ENCODE measurements at regions not wholly inside any gene's neighbourhood (a gene's known extent, or its start where the extent isn't known, plus 50 kb on each side); places are given as distances from the start of the nearest gene placed in this dataset.

- Histone ChIP-seq H3K4me3 (ENCODE audit: low read depth in 1 of 2, low read length in 2 of 2) (no peak overlapping the region), H3K36me3 (ENCODE audit: control insufficient read depth in 1 of 2, insufficient read depth in 2 of 2, low read length in 2 of 2) (no peaks in the 10 kb centered on the region), H3K4me1 (ENCODE audit: control insufficient read depth in 1 of 2, insufficient read depth in 2 of 2, low read length in 2 of 2) (no peaks in the 10 kb centered on the region), H3K27me3 (ENCODE audit: control insufficient read depth in 1 of 2, insufficient read depth in 2 of 2, low read length in 2 of 2) (no peaks in the 10 kb centered on the region), H3K9me3 (ENCODE audit: control insufficient read depth in 1 of 2, low read length in 2 of 2) (no peaks in the 10 kb centered on the region), H3K9ac (ENCODE audit: low read depth in 1 of 2, low read length in 2 of 2) (no peak overlapping the region), H3K27ac (ENCODE audit: low read depth, low read length) (no peak overlapping the region)
Measured at GRCh38 chr12:5251786-5252185, 180.1 kb upstream of the NTF3 start.

GRCh38 chr12:5254703-5255102, 177.2 kb upstream of the NTF3 start:
- no peaks in the 10 kb centered on the region for H3K9me3 ChIP-seq (ENCODE audit: control insufficient read depth in 1 of 2, low read length in 2 of 2)
- no peaks in the 10 kb centered on the region for H3K27me3 ChIP-seq (ENCODE audit: control insufficient read depth in 1 of 2, insufficient read depth in 2 of 2, low read length in 2 of 2)
- no peak overlapping the region for H3K9ac ChIP-seq (ENCODE audit: low read depth in 1 of 2, low read length in 2 of 2)
- no peaks in the 10 kb centered on the region for H3K36me3 ChIP-seq (ENCODE audit: control insufficient read depth in 1 of 2, insufficient read depth in 2 of 2, low read length in 2 of 2)
- H3K27ac ChIP-seq (ENCODE audit: low read depth, low read length): no peak overlapping the region
- H3K4me3 ChIP-seq (ENCODE audit: low read depth in 1 of 2, low read length in 2 of 2): no peak overlapping the region
- H3K4me1 ChIP-seq (ENCODE audit: control insufficient read depth in 1 of 2, insufficient read depth in 2 of 2, low read length in 2 of 2): no peaks in the 10 kb centered on the region

GRCh38 chr12:5257763-5258495, 174.0 kb upstream of the NTF3 start:
- Histone ChIP-seq H3K4me3 (ENCODE audit: low read depth in 1 of 2, low read length in 2 of 2) (no peak overlapping the region), H3K9me3 (ENCODE audit: control insufficient read depth in 1 of 2, low read length in 2 of 2) (no peaks in the 10 kb centered on the region), H3K9ac (ENCODE audit: low read depth in 1 of 2, low read length in 2 of 2) (no peak overlapping the region), H3K36me3 (ENCODE audit: control insufficient read depth in 1 of 2, insufficient read depth in 2 of 2, low read length in 2 of 2) (no peaks in the 10 kb centered on the region), H3K27me3 (ENCODE audit: control insufficient read depth in 1 of 2, insufficient read depth in 2 of 2, low read length in 2 of 2) (no peaks in the 10 kb centered on the region), H3K4me1 (ENCODE audit: control insufficient read depth in 1 of 2, insufficient read depth in 2 of 2, low read length in 2 of 2) (peaks cover 0 to 13% of the 10 kb centered on the region in 2 donors), H3K27ac (ENCODE audit: low read depth, low read length) (no peak overlapping the region)

- Histone ChIP-seq H3K4me1 (ENCODE audit: control insufficient read depth in 1 of 2, insufficient read depth in 2 of 2, low read length in 2 of 2) (peaks cover 0 to 13% of the 10 kb centered on the region in 2 donors), H3K4me3 (ENCODE audit: low read depth in 1 of 2, low read length in 2 of 2) (no peak overlapping the region), H3K36me3 (ENCODE audit: control insufficient read depth in 1 of 2, insufficient read depth in 2 of 2, low read length in 2 of 2) (no peaks in the 10 kb centered on the region), H3K27me3 (ENCODE audit: control insufficient read depth in 1 of 2, insufficient read depth in 2 of 2, low read length in 2 of 2) (no peaks in the 10 kb centered on the region), H3K27ac (ENCODE audit: low read depth, low read length) (no peak overlapping the region), H3K9ac (ENCODE audit: low read depth in 1 of 2, low read length in 2 of 2) (no peak overlapping the region), H3K9me3 (ENCODE audit: control insufficient read depth in 1 of 2, low read length in 2 of 2) (no peaks in the 10 kb centered on the region)
Measured at GRCh38 chr12:5258498-5258897, 173.4 kb upstream of the NTF3 start.

- Histone ChIP-seq H3K9ac (ENCODE audit: low read depth in 1 of 2, low read length in 2 of 2) (no peak overlapping the region), H3K27me3 (ENCODE audit: control insufficient read depth in 1 of 2, insufficient read depth in 2 of 2, low read length in 2 of 2) (no peaks in the 10 kb centered on the region), H3K4me1 (ENCODE audit: control insufficient read depth in 1 of 2, insufficient read depth in 2 of 2, low read length in 2 of 2) (peaks cover 0 to 13% of the 10 kb centered on the region in 2 donors), H3K9me3 (ENCODE audit: control insufficient read depth in 1 of 2, low read length in 2 of 2) (no peaks in the 10 kb centered on the region), H3K4me3 (ENCODE audit: low read depth in 1 of 2, low read length in 2 of 2) (no peak overlapping the region), H3K27ac (ENCODE audit: low read depth, low read length) (no peak overlapping the region), H3K36me3 (ENCODE audit: control insufficient read depth in 1 of 2, insufficient read depth in 2 of 2, low read length in 2 of 2) (no peaks in the 10 kb centered on the region)
Measured at GRCh38 chr12:5258926-5259325, 173.0 kb upstream of the NTF3 start.

- H3K4me3 ChIP-seq (ENCODE audit: low read depth in 1 of 2, low read length in 2 of 2): no peak overlapping the region
- H3K27ac ChIP-seq (ENCODE audit: low read depth, low read length): no peak overlapping the region
- no peaks in the 10 kb centered on the region for H3K9me3 ChIP-seq (ENCODE audit: control insufficient read depth in 1 of 2, low read length in 2 of 2)
- no peaks in the 10 kb centered on the region for H3K27me3 ChIP-seq (ENCODE audit: control insufficient read depth in 1 of 2, insufficient read depth in 2 of 2, low read length in 2 of 2)
- no peak overlapping the region for H3K9ac ChIP-seq (ENCODE audit: low read depth in 1 of 2, low read length in 2 of 2)
- peaks cover 0 to 13% of the 10 kb centered on the region in 2 donors for H3K4me1 ChIP-seq (ENCODE audit: control insufficient read depth in 1 of 2, insufficient read depth in 2 of 2, low read length in 2 of 2)
- H3K36me3 ChIP-seq (ENCODE audit: control insufficient read depth in 1 of 2, insufficient read depth in 2 of 2, low read length in 2 of 2): no peaks in the 10 kb centered on the region
Measured at GRCh38 chr12:5259523-5259922, 172.4 kb upstream of the NTF3 start.

GRCh38 chr12:5260086-5260485, 171.8 kb upstream of the NTF3 start:
- Histone ChIP-seq H3K4me3 (ENCODE audit: low read depth in 1 of 2, low read length in 2 of 2) (no peak overlapping the region), H3K9ac (ENCODE audit: low read depth in 1 of 2, low read length in 2 of 2) (no peak overlapping the region), H3K9me3 (ENCODE audit: control insufficient read depth in 1 of 2, low read length in 2 of 2) (no peaks in the 10 kb centered on the region), H3K36me3 (ENCODE audit: control insufficient read depth in 1 of 2, insufficient read depth in 2 of 2, low read length in 2 of 2) (no peaks in the 10 kb centered on the region), H3K4me1 (ENCODE audit: control insufficient read depth in 1 of 2, insufficient read depth in 2 of 2, low read length in 2 of 2) (peaks cover 0 to 13% of the 10 kb centered on the region in 2 donors), H3K27ac (ENCODE audit: low read depth, low read length) (no peak overlapping the region), H3K27me3 (ENCODE audit: control insufficient read depth in 1 of 2, insufficient read depth in 2 of 2, low read length in 2 of 2) (no peaks in the 10 kb centered on the region)

GRCh38 chr12:5260591-5261086, 171.3 kb upstream of the NTF3 start:
- Histone ChIP-seq H3K27me3 (ENCODE audit: control insufficient read depth in 1 of 2, insufficient read depth in 2 of 2, low read length in 2 of 2) (no peaks in the 10 kb centered on the region), H3K4me1 (ENCODE audit: control insufficient read depth in 1 of 2, insufficient read depth in 2 of 2, low read length in 2 of 2) (peaks cover 0 to 13% of the 10 kb centered on the region in 2 donors), H3K36me3 (ENCODE audit: control insufficient read depth in 1 of 2, insufficient read depth in 2 of 2, low read length in 2 of 2) (no peaks in the 10 kb centered on the region), H3K9me3 (ENCODE audit: control insufficient read depth in 1 of 2, low read length in 2 of 2) (no peaks in the 10 kb centered on the region), H3K4me3 (ENCODE audit: low read depth in 1 of 2, low read length in 2 of 2) (no peak overlapping the region), H3K27ac (ENCODE audit: low read depth, low read length) (no peak overlapping the region), H3K9ac (ENCODE audit: low read depth in 1 of 2, low read length in 2 of 2) (no peak overlapping the region)

- Histone ChIP-seq H3K4me3 (ENCODE audit: low read depth in 1 of 2, low read length in 2 of 2) (no peak overlapping the region), H3K27me3 (ENCODE audit: control insufficient read depth in 1 of 2, insufficient read depth in 2 of 2, low read length in 2 of 2) (no peaks in the 10 kb centered on the region), H3K36me3 (ENCODE audit: control insufficient read depth in 1 of 2, insufficient read depth in 2 of 2, low read length in 2 of 2) (no peaks in the 10 kb centered on the region), H3K27ac (ENCODE audit: low read depth, low read length) (no peak overlapping the region), H3K4me1 (ENCODE audit: control insufficient read depth in 1 of 2, insufficient read depth in 2 of 2, low read length in 2 of 2) (peaks cover 0 to 13% of the 10 kb centered on the region in 2 donors), H3K9me3 (ENCODE audit: control insufficient read depth in 1 of 2, low read length in 2 of 2) (no peaks in the 10 kb centered on the region), H3K9ac (ENCODE audit: low read depth in 1 of 2, low read length in 2 of 2) (no peak overlapping the region)
Measured at GRCh38 chr12:5262450-5262849, 169.5 kb upstream of the NTF3 start.

- no peak overlapping the region for H3K4me3 ChIP-seq (ENCODE audit: low read depth in 1 of 2, low read length in 2 of 2)
- H3K36me3 ChIP-seq (ENCODE audit: control insufficient read depth in 1 of 2, insufficient read depth in 2 of 2, low read length in 2 of 2): no peaks in the 10 kb centered on the region
- H3K9ac ChIP-seq (ENCODE audit: low read depth in 1 of 2, low read length in 2 of 2): no peak overlapping the region
- H3K27ac ChIP-seq (ENCODE audit: low read depth, low read length): no peak overlapping the region
- no peaks in the 10 kb centered on the region for H3K27me3 ChIP-seq (ENCODE audit: control insufficient read depth in 1 of 2, insufficient read depth in 2 of 2, low read length in 2 of 2)
- no peaks in the 10 kb centered on the region for H3K9me3 ChIP-seq (ENCODE audit: control insufficient read depth in 1 of 2, low read length in 2 of 2)
- peaks cover 0 to 13% of the 10 kb centered on the region in 2 donors for H3K4me1 ChIP-seq (ENCODE audit: control insufficient read depth in 1 of 2, insufficient read depth in 2 of 2, low read length in 2 of 2)
Measured at GRCh38 chr12:5262885-5263284, 169.0 kb upstream of the NTF3 start.

Data from duodenal mucosa (tissue), 2 donors.